HG03196 (cell line): ENCODE measurements at regions not wholly inside any gene's neighbourhood (a gene's known extent, or its start where the extent isn't known, plus 50 kb on each side); places are given as distances from the start of the nearest gene placed in this dataset.

Experiments
- ATAC-seq: cut with Tn5 transposase; IDR thresholded peaks from one replicate; pipeline ENCODE4 v1.9.1; 2021; ENCODE audit not compliant: unreplicated experiment

DNA sequence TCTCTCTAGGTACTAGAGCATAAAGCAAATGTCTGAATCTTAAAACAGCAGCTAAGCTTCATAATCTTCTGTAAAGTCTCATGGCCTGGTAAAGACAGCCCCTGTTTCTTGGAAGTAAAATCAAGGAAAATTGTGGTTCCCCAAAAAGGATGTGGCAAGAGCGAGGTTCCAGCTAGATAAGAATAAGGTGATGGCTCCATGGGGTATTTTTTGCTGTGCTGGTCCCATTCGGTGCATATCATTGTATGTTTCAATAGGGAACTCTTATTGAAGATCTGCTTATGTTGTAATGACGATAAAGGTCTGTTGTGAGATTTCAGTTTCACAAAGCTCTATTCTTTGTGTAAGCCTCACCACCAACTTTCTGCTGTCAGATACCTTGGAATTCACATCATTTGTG lies 316.9 kb upstream of the NOCT start:
- no peak for ATAC-seq

DNA sequence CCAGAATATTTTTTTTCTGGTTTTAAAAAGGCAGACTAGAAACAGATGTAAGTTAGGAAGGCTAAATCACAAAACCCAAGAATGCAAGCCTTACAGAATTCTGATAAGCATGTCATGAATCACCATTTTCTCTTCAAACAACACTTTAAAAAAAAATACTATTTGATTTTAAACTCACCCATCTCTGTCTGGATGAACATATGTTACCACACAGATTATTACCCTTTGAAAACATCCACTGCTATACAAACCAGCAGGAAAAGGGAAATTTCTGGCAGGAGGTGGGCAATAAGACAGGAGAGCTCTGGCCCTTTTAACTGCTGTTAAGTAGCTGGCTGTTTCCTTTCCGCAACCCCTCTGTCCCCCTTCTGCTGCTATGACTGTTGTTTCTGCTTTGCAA lies 317.7 kb upstream of the NOCT start:
- no peak for ATAC-seq

DNA sequence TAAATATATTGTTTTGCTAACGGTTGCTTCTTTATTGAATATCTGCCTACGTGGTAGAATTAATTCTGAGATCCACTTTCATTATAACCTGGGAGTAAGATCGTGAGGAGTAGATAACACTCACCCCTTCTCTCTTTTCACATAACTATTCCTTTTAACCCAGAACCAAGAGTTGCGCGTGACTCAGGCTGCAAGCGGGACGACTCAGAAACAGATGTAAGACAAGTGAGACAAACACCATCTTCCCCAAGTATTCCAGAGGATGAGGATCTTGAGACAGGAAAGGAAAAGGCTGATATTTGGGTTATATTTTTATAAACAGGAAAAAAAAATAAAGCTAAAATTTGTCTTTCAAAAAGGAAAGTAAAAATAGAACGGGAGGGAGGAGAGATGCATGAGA lies 318.8 kb upstream of the NOCT start:
- no peak for ATAC-seq

DNA sequence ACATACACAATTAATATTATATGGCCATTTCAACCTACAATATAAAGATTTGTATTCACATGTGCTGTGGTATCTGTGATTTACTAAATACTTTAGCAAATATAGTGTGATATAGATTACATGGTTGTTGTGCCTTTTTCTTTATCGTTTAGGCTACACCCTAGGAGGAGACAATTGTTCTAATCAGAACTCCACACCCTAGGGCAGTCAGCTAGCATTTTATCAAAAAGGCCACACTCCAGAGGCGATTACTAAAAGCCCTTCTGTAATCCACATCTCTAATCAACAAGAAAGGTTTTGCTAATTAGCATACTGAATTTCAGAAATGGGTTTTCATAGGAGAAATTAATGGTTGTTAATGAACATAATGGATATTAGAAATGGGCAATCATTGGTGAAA lies 319.5 kb upstream of the NOCT start:
- ATAC-seq: no peak

DNA sequence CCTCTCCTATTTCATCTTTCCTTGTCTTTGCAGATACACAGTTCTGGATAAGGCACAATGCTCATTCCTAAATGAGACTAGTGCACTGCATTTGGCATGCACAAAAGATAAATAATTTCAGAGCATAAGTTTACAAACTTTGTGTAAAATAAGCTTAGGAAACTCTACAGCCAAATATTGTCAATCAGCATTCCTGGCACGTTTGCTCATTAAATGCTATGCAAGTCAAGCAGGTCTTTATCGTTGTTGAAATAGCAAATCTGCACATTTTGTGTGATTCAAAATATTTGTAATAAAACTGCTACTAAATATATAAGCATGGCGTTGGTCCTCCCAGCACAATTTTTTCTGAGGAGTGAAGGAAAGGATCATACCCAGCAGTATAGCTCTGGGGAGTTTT lies 322.1 kb upstream of the NOCT start:
- no peak for ATAC-seq

DNA sequence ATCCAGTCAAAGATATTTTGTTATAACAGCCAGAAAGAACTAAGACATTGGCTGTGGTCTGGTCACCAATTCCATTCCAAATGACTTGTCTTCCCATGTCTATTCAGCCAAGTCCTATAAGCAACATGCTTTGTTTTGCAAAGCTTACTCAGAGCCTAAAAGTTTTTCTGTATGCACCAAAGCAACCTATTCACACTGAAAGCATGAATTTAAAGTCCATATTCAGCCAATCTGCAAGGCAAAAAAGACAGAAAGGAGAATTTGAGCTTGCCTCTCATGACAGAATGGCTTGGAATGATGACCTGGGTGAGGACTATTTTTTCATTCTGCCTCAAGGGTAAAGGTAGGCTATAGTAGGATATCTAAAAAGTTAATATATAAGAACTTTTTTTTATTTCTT lies 323.2 kb upstream of the NOCT start:
- ATAC-seq: no peak

DNA sequence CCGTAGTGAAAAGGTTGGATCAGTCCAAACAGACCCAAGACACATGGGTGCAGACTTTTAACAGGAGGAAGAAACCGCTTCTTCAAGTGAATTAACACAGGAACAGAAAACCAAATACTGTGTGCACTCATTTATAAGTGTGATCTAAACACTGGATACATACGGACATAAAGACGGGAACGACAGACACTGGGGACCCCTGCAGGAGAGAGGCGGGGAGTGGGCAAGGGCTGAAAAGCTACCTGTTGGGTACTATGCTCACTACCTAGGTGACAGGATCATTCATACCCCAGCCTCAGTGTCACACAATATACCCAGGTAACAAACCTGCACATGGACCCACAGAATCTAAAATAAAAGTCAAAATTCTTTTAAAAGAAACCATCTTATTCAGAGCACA lies 326.0 kb upstream of the NOCT start:
- ATAC-seq: no peak

DNA sequence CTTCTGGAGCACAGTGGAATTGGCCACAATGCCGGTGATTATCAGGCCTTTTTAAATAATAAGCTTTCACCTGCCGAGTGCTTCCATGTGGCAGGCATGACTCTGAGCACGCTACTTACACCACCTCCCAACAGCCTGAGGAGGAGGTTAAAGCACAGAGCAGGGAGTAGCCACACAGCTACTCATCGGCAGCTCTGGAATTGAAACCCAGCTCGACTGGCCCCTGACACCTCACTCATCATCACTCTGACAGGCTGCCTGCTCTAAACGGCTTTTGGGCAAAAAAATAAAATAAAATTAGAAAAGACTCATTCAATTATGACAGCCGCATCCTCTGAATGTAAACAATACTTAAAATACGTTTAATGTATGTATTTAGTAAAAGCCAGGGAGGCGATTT lies 326.4 kb upstream of the NOCT start:
- no peak for ATAC-seq

DNA sequence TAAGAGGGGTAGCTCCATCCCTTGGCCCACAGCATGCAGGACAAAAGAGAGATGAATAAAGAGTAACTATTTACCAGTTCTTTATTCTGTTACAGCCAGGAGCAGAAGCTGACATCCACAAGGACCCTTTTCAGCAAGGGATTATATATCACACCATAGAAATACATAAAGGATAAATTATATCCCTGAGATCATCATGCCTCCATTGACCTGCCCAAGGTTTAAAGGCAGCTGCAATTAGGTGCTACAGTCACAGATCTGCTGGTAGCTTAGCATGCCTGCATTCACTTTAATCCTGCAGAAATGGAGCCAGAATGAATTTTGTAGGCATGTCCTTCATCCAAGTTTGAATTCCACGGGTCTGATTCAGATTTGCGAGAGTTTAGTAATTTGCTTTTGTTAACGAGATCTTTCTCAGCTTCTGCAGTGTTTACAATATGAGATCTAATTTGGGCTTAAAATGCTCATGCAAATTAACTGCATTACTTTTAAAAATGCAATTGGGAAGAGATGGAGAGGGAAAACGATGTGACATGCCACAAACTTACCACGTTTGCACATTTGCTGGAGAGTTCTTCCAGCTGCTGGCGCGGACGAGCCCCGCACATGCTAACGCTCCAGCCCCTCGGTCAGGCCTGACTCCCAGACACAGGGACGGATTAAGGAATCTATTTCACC lies 327.0 kb upstream of the NOCT start:
- no peak for ATAC-seq

DNA sequence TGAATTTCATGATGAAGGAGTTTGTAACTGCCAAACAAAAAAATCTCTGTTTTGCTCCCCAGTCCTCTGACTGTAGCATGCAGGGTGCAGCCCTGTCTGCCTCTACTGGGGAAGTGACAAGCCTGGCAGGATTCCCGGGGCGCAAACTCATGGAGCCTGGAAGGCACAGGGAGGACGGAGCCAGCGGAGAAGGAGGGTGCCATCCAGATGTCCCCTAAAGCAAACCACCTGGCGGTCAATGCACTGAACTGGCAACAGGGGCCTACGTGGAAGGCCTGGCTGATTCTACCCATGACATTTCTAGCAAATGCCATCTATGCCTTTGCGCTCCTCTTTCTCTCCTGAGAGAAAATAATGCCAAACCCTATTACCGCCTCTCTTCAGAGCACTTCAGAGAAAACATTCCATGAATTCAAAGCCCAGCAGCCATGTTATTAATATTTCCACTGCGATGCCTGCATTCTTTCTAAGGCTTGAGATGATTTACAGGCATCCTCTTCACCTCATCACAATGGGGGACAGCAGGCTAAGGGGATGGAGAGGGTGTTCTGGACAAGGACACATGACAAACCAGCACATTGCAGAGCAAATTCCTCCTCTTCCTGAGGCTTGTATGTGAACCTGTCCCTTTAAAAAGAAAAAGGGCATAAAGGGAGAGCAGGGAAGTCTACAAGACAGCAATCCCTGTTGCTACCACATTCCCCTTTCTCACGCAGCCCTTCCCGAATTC lies 329.3 kb upstream of the NOCT start:
- ATAC-seq: no peak

DNA sequence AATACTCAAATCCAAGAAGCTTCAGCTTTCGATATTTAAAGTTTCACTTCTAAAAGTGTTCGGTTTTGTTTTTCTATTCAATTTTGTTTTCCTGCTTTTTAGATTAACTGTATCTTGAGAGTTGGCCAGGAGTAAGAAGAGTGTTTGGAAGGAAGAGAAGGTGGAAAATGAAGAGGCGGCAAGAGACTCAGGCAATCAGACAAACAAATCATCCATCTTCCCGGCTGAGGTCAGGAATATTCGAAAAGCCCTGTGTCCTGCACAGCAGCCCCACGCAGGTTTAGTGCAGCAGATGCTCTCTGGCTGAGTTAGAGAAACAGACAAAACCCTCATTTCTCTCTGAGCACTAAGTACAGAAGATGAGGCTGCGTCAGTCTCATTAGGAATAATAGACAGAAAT lies 330.3 kb upstream of the NOCT start:
- ATAC-seq: no peak

DNA sequence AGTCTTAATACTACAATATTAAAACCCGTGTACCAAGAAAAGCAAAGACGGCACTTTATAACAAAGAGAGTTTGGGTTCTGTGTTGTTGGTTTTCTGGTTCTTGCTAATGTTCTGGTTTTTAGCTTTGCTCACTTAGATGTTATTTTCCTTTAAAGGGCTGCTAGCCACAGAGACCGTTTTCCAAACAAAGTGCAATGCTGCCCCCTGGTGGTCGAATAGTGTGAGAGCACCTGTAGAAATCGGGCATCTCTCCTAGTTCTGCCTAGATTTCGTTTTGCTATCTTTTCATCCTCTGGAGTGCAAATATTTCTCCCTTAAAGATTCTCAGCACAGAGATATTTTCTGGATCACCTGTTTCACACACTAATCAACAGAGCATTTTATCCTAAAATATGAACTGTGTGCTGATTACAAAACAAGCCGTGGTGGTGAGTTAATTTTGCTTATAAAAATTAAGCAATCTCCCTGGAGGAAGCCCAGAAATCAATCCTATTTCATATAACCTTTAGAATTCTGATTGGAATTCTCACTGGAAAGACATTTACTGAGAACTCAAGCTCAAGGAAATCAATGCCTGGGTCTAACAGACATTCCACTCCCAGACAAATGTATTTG lies 334.5 kb upstream of the NOCT start:
- peak; percentile 73 for ATAC-seq

DNA sequence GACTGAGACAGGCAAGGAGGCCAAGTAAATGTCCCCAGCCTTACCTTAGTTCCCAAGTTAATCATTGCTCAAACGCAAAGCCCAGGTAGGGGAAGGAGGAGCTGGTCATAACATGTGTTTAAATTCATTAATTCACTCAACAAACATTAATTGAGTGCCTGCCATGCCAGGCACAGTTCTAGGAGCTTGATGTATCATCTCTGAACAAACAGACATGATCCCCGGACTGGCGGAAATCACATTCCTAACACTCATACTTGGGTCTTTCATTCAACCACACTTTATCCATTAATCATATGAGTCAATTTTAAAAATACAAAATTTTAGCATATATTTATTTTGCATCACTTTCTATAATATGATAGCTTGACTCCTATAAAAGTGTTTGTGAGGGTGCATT lies 335.3 kb upstream of the NOCT start:
- ATAC-seq: no peak

DNA sequence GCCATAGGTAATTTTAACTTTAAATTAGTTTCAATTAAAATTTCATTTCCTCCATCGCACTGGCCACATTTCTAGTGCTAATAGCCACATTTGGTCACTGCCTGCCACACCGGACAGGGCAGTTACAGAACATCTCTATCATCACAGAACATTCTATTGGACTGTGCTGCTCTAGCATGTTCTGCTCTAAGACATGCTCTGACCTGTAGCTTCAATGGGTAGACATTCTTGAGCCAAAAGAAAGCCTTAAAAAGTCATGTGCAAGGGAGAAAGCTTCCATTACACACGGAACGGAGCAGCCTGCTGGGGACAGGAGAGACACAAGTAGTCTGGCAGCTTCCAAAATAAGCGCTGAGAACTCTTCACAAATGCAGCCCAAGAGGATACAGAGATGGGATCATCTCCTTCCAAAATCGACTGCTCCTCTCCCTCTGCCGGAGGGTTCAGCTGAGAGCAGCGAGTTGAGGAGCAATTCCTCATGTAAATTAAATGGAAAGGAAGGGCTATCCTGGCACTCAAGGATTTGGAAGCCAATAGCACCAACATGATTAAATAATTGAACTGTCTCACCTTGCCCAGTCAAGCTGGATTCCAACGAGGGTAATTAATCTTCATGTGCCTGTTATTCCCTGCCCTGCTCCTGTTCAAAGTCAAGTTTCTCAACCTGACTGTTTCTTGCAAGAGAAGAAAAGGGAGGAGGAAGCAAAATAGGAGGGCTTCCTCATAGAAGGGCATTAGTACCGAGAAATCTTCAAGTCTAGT lies 336.4 kb upstream of the NOCT start:
- ATAC-seq: no peak

DNA sequence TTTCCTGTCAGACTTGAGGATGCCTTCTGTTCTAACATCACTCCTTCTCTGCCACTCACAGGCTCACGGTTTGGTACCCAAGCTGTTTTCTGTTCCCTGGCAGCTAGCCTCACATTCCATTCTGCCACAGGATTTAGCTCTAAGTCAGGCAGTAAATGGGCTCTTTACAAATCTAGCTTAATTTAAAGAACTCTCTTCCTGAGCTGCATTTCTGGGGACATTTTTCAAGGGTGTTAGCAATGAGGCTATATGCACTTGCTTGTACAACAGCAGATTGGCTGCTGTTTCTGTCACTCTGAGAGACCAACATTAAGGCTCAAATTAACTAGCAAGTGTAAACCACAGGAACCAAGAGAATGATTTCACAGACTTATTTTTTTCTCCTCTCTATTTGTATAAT lies 337.8 kb upstream of the NOCT start:
- ATAC-seq: no peak

DNA sequence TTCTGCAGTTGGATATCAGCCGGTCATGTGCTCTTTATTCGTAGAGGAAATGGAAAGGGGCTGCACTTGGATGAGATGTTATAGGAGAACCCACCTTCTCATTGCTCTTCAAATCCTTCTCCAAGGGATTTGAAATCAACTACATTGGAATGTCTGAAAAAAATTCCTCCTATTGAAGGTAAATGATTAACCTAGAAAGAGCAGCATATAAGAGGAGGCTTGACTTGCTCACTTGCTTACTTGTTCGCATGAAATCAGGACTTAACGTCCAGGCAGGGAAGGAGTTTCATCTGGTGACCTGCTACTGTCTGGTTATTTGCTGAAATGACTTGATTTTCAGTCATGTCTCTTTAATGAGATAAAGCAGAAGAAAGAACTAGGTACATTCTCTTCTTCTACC lies 338.4 kb upstream of the NOCT start:
- ATAC-seq: no peak

DNA sequence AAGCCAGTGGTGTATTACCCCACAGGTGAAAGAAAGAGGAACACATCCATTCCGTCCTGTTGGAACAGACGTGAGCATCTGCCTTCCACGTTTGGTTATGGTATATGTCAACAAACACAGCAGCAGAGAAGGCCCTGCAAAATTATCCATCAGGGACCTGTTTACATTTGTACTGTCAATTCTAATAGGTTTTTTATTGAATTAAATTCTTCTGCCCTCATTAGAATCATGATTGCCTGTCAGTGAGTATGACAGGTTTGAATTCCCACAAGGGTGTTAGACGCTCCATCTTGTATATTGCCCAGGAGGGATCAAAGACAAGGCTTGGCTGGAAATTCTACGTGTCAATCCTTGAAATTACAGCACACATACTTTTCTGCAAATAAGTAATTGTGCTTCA lies 339.9 kb upstream of the NOCT start:
- ATAC-seq: no peak

DNA sequence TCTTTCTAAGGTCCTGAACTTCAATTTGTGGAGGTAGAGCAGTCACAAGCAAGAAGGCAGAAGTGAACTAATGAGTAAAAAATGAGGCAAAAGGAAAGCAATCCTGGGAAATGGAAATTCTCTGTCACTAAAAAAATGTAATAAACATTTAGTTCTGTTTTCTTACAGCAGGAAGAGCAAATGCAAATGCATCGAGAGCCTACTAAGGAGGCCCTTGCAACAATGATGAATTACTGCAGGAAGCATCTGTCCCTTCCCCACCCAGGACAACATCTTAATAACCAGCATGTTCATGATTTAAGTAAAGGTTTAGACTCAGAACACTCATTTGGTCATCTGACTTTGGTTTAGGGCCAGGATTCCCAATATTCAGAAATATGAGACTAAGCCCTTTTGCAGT lies 341.4 kb upstream of the NOCT start:
- no peak for ATAC-seq

DNA sequence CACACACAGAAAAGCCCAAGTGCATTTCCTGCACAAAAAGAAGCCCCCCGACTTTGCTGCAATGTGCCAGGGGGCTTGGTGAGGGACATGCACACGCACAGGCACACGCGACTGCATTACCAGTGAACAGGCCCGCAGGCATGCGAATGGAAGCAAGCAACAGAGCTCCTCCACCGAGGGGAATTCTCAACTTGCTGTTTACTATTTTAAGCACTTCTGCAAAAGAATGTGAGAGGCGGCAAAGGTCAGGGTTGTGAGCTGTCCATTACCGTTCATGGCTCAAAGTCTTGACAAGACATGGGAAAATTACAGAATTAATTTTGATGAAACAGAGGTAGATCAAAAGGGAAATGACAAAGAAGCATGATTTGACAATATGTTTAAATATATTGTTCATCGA lies 342.5 kb upstream of the NOCT start:
- no peak for ATAC-seq

DNA sequence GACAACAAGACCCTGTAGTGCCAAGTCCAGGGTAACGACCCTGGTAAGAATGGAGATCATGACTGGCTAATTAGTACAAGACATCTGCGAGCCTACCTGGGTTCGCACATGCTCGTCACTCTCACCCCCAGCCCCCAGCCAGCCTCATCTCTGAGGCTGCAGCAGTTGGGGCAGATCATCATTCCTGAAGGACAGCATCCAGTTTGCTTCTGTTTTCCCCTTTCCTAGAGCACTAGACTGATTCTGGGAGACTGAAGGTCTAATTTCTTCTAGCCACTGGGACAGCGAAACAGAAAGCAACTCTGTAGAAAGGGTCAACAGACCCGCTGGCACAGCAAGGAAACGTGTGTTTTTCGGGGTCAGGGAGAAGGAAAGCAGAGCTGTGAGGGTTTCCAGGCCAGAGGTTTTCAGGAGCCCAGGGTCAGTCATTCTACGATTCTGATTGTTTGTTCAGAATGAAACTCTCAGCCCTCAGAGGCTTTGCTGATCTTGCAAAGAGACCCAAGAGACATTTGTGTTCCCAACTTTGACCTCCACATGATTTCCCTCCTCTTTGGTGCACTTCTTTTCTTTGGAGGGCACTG lies 343.1 kb upstream of the NOCT start:
- no peak for ATAC-seq

DNA sequence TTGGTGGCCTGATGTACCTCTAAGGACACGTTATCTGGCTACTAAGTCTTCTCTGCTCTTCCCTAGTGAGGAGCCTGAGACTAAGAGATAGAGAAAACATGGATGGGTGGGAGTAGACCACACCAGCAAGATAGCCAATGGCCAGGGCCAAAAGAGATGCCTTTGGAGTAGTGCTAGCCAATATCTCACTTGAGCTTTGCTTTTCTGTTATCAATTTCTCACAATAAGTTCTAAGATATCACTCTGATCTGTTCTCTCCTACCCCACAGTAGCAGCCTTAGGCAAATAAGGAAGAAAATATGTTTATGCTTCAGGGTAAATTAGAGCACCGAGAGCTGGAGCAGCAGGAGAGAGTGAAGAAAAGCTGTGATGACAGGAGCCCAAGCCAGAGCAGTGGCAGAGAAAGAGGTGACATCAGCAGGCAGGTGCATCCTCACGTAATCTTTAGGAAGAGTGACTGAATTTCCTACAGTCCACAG lies 343.9 kb upstream of the NOCT start:
- ATAC-seq: no peak
